Esophagus muscularis mucosa (tissue), 4 donors: ENCODE measurements at regions not wholly inside any gene's neighbourhood (a gene's known extent, or its start where the extent isn't known, plus 50 kb on each side); places are given as distances from the start of the nearest gene placed in this dataset.

Experiments
- DNase-seq: peaks from one replicate; pipeline ENCODE4 v3.0.0-alpha.2; 2017; ENCODE audit errors: extremely low spot score
- H3K27ac ChIP-seq, 4 donors: fragments of 200-600 bp; sonication (generic); replicated peaks in 1 of 4; 1 replicate in 3 of 4; 2 replicates in 1 of 4; pipeline ENCODE4 v1.5.1; 2016 to 2019; ENCODE audit warnings: mild to moderate bottlenecking in 1 of 4
- H3K27me3 ChIP-seq, 4 donors: fragments of 200-600 bp; sonication (generic); one replicate each; pipeline versions ENCODE4 v1.5.1 to v1.6.0; 2016 to 2019
- H3K36me3 ChIP-seq, 4 donors: fragments of 200-600 bp; sonication (generic); one replicate each; pipeline ENCODE4 v1.5.1; 2016 to 2019
- H3K4me1 ChIP-seq, 4 donors: fragments of 200-600 bp; sonication (generic); one replicate each; pipeline ENCODE4 v1.5.1; 2016 to 2019
- H3K4me3 ChIP-seq, 4 donors: fragments of 200-600 bp; sonication (generic); 1 replicate in 2 of 4; 2 replicates in 2 of 4; pipeline ENCODE4 v1.5.1; 2016 to 2019; ENCODE audit warnings: mild to moderate bottlenecking in 4 of 4, moderate library complexity in 1 of 4
- H3K9me3 ChIP-seq, 4 donors: fragments of 200-600 bp; sonication (generic); 1 replicate in 3 of 4; 2 replicates in 1 of 4; pipeline ENCODE4 v1.5.1; 2016 to 2019
- EP300 ChIP-seq: sonication (generic); formaldehyde crosslinking; IDR thresholded peaks from one replicate; pipeline ENCODE4 v1.6.1; 2017; ENCODE audit warnings: antibody characterized with exemption
- POLR2A ChIP-seq: fragments of 450-650 bp; IDR thresholded peaks from one replicate; pipeline ENCODE4 v1.6.1; 2017; ENCODE audit warnings: antibody characterized with exemption, moderate library complexity, mild to moderate bottlenecking, low read depth
- POLR2AphosphoS5 ChIP-seq, 2 donors: sonication (generic); formaldehyde crosslinking; IDR thresholded peaks; one replicate each; pipeline ENCODE4 v1.6.1; 2017; ENCODE audit warnings: antibody characterized with exemption in 2 of 2
- WGBS: methylation state at CpG from one replicate; pipeline ENCODE4 v1.1.5; 2018; 5-methylcytosine and 5-hydroxymethylcytosine counted together
- intact Hi-C: fragments of 100-400 bp; cut with DNase I; formaldehyde crosslinking; loops from one replicate; pipeline ENCODE4 v1.15.1; 2023
- TF ChIP-seq, protein P1 (sequence below), 3 experiments: fragments of 200-600 bp in 2 of 3; fragments of 450-650 bp in 1 of 3; sonication (generic) in 2 of 3; IDR thresholded peaks; one replicate each; pipeline ENCODE4 v1.5.1; 2017 to 2019; ENCODE audit warnings: antibody characterized with exemption in 3 of 3, mild to moderate bottlenecking in 2 of 3, moderate library complexity in 1 of 3

- WGBS = 76% methylated on average over 11 of the region's 11 CpGs
- H3K4me3 ChIP-seq = no peak overlapping the region
- no peaks in the 10 kb centered on the region for H3K27me3 ChIP-seq
- TF ChIP-seq, protein P1, sequence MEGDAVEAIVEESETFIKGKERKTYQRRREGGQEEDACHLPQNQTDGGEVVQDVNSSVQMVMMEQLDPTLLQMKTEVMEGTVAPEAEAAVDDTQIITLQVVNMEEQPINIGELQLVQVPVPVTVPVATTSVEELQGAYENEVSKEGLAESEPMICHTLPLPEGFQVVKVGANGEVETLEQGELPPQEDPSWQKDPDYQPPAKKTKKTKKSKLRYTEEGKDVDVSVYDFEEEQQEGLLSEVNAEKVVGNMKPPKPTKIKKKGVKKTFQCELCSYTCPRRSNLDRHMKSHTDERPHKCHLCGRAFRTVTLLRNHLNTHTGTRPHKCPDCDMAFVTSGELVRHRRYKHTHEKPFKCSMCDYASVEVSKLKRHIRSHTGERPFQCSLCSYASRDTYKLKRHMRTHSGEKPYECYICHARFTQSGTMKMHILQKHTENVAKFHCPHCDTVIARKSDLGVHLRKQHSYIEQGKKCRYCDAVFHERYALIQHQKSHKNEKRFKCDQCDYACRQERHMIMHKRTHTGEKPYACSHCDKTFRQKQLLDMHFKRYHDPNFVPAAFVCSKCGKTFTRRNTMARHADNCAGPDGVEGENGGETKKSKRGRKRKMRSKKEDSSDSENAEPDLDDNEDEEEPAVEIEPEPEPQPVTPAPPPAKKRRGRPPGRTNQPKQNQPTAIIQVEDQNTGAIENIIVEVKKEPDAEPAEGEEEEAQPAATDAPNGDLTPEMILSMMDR (IDR thresholded peaks at IDR 0.05) = no peak
- no peak for TF ChIP-seq POLR2AphosphoS5 (IDR thresholded peaks at IDR 0.05)
- no peak for TF ChIP-seq POLR2A
- no peak for TF ChIP-seq EP300
- H3K4me1 ChIP-seq = peaks cover 15 to 24% (median 22%) of the 10 kb centered on the region in 4 donors
- no peak for DNase-seq
- H3K36me3 ChIP-seq = no peaks in the 10 kb centered on the region
- H3K9me3 ChIP-seq = no peaks in the 10 kb centered on the region
- intact Hi-C loops = no loop called here
- H3K27ac ChIP-seq = no peak overlapping the region
Observed at GRCh38 chr1:234881893-234882771, 246.5 kb downstream of the TOMM20 start.

DNA sequence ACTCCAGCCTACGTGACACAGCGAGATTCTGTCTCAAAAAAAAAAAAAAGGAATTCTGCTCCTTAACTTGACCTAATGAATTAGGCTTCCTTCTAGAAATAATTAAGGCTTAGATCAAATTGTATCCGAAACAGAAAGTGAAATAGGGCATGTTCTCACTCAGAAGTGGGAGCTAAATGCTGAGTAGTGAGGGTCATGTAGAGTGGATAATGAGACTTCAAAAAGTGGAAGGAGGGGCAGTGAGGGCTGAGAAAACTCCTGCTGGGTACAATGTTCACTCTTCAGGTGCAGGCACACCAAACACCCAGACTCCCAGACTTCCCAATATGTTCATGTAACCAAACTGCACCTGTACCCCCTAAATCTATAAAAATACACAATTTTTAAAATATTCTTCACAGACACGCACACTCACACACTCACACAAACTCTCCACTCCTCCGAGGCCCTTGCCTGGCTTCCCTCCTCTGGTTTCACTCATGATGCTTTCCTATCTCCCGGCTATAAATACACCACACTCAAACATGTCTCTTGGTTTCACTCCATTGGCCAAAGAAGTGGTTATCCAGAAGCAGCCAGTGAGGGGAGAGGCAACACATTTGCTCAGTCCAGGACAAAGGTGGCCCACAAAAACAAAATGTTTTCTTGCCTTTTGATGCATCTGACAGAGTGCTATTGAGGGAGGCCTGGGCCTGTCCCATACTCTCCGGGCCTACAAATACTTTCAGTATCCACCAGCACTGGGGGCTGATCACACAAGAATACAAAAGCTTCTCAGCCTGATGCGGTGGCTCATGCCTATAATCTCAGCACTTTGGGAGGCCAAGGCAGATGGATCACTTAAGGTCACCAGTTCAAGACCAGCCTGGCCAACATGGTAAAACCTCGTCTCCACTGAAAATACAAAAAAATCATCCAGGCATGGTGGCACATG is 249.2 kb downstream of the TOMM20 start:
- H3K27me3 ChIP-seq = no peaks in the 10 kb centered on the region
- H3K27ac ChIP-seq = no peak overlapping the region
- no peak for TF ChIP-seq POLR2AphosphoS5 (IDR thresholded peaks at IDR 0.05)
- no peak for TF ChIP-seq EP300
- no peak for TF ChIP-seq POLR2A
- TF ChIP-seq, protein P1 (IDR thresholded peaks at IDR 0.05) = no peak
- WGBS = 87% methylated on average over 8 of the region's 9 CpGs
- no peaks in the 10 kb centered on the region for H3K36me3 ChIP-seq
- H3K4me1 ChIP-seq = peaks cover 0 to 11% (median 4%) of the 10 kb centered on the region in 4 donors
- no peak for DNase-seq
- no peak overlapping the region for H3K4me3 ChIP-seq
- no peaks in the 10 kb centered on the region for H3K9me3 ChIP-seq
- intact Hi-C loops = no loop called here

DNA sequence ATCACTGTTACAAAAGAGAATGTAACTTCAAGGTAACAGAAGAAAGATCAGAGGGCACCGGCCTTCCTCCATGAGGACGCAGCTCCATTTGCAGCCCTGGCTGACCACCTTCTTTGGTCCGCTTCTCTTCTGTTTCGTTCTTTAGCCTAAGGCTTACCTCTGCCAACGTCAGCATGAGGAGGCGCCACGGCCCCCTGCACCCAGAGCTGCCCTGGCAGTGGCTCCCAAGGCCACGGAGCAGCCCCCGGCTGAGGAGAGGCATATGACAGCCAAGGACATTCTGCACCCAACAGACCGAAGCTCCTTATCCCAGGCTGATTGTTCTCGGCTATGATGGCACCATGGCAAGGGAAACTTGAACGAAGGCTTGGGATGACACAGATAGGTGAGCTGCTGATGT is 250.3 kb downstream of the TOMM20 start:
- Histone ChIP-seq H3K9me3 (no peaks in the 10 kb centered on the region), H3K4me1 (peaks cover 0 to 11% (median 3%) of the 10 kb centered on the region in 4 donors), H3K4me3 (no peak overlapping the region), H3K36me3 (no peaks in the 10 kb centered on the region), H3K27ac (no peak overlapping the region), H3K27me3 (no peaks in the 10 kb centered on the region)
- intact Hi-C loops = no loop called here
- DNase-seq = no peak
- TF ChIP-seq POLR2A (no peak), POLR2AphosphoS5 (IDR thresholded peaks at IDR 0.05) (no peak), EP300 (no peak)
- TF ChIP-seq, protein P1 (IDR thresholded peaks at IDR 0.05) = no peak
- WGBS = 79% methylated on average over 9 of the region's 12 CpGs

DNA sequence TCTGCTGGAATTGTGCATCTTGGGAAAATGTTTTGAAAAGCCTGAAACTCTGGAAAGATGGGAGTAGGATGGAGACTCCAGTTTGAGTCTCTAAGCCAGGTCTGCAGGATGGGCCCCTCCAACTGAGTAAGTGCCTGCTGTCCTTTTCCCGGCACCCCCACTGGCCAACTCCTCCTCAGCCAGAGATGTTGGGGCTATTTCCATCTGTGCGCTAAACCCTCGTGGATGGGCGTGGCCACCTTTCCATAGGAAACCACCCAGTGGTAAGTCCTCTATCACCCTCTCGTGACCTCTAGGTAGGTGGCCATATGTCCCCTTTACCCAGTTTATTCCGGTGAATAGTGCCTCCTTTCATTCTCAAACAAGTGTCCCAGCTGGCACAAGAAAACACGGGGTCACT is 250.9 kb downstream of the TOMM20 start:
- Histone ChIP-seq H3K36me3 (no peaks in the 10 kb centered on the region), H3K27me3 (no peaks in the 10 kb centered on the region), H3K4me1 (peaks cover 0 to 11% (median 3%) of the 10 kb centered on the region in 4 donors), H3K9me3 (no peaks in the 10 kb centered on the region), H3K27ac (no peak overlapping the region), H3K4me3 (no peak overlapping the region)
- WGBS = 96% methylated on average over 7 of the region's 7 CpGs
- no peak for DNase-seq
- TF ChIP-seq EP300 = no peak
- no peak for TF ChIP-seq POLR2A
- TF ChIP-seq, protein P1 (IDR thresholded peaks at IDR 0.05) = no peak
- no peak for TF ChIP-seq POLR2AphosphoS5 (IDR thresholded peaks at IDR 0.05)
- intact Hi-C loops = no loop called here
